HEK293 (cell line): ENCODE measurements at regions not wholly inside any gene's neighbourhood (a gene's known extent, or its start where the extent isn't known, plus 50 kb on each side); places are given as distances from the start of the nearest gene placed in this dataset.

Experiments used
- CTCF ChIA-PET: fragments of 350-600 bp; formaldehyde crosslinking; extraction: SDS; loops from one replicate; lab custom pipeline; 2021; ENCODE audit warnings: antibody characterized with exemption; lab: Yijun Ruan, JAX
- POLR2A ChIA-PET: fragments of 300-600 bp; formaldehyde crosslinking; extraction: SDS; loops from one replicate; lab custom pipeline; 2020; ENCODE audit warnings: antibody characterized with exemption, inconsistent platforms; lab: Yijun Ruan, JAX
- H3K27ac ChIP-seq: fragments of 200-500 bp; sonication (Bioruptor generic); 2 replicates; pipeline ENCODE4 v1.5.1; 2014; ENCODE audit warnings: low read depth, low read length, control low read depth, inconsistent platforms; ENCODE audit errors: extremely low read depth
- H3K36me3 ChIP-seq, 2 experiments: fragments of 200-500 bp in 1 of 2; sonication (Bioruptor generic) in 1 of 2; 1 replicate in 1 of 2; 2 replicates in 1 of 2; pipeline ENCODE4 v1.5.1; 2014 to 2017; ENCODE audit warnings: inconsistent platforms in 2 of 2, low read length in 2 of 2; ENCODE audit not compliant: control insufficient read depth in 2 of 2, insufficient read depth in 1 of 2
- H3K4me1 ChIP-seq: fragments of 200-500 bp; sonication (Bioruptor generic); 2 replicates; pipeline ENCODE4 v1.5.1; 2014; ENCODE audit warnings: mild to moderate bottlenecking, low read length, inconsistent platforms; ENCODE audit not compliant: control insufficient read depth, insufficient read depth
- H3K4me3 ChIP-seq: 2 replicates; pipeline ENCODE4 v1.5.1; 2011; ENCODE audit warnings: low read depth, mild to moderate bottlenecking, control low read depth, low read length, moderate library complexity
- H3K9me3 ChIP-seq: fragments of 200-500 bp; sonication (Bioruptor generic); 2 replicates; pipeline ENCODE4 v1.5.1; 2014; ENCODE audit warnings: low read depth, low read length, inconsistent platforms; ENCODE audit not compliant: control insufficient read depth, insufficient read depth
- PRDM1 ChIP-seq: fragments of 450-650 bp; formaldehyde crosslinking; IDR thresholded peaks from 2 replicates; pipeline ENCODE4; 2016; ENCODE audit warnings: missing biosample characterization, missing genetic modification characterization
- SCRT1 ChIP-seq: fragments of 450-650 bp; formaldehyde crosslinking; IDR thresholded peaks from 2 replicates; pipeline ENCODE4 v1.5.1; 2016; ENCODE audit warnings: missing biosample characterization, missing genetic modification characterization, borderline replicate concordance
- SP3 ChIP-seq: fragments of 450-650 bp; formaldehyde crosslinking; IDR thresholded peaks from 2 replicates; pipeline ENCODE4 v1.5.1; 2016; ENCODE audit warnings: missing biosample characterization, missing genetic modification characterization
- YY1 ChIP-seq: fragments of 450-650 bp; formaldehyde crosslinking; IDR thresholded peaks from 2 replicates; pipeline ENCODE4 v1.5.1; 2018; ENCODE audit warnings: missing biosample characterization, missing genetic modification characterization
- ZBTB17 ChIP-seq: fragments of 450-650 bp; formaldehyde crosslinking; IDR thresholded peaks from 2 replicates; pipeline ENCODE4 v1.5.1; 2016; ENCODE audit warnings: missing biosample characterization, missing genetic modification characterization
- ZFHX2 ChIP-seq: fragments of 450-650 bp; formaldehyde crosslinking; conservative IDR thresholded peaks from 2 replicates; pipeline ENCODE4 v1.5.1; 2016; ENCODE audit warnings: missing biosample characterization, missing genetic modification characterization
- ZNF18 ChIP-seq: fragments of 450-650 bp; formaldehyde crosslinking; IDR thresholded peaks from 2 replicates; pipeline ENCODE4 v1.5.1; 2016; ENCODE audit warnings: missing biosample characterization, missing genetic modification characterization
- ZNF510 ChIP-seq: fragments of 450-650 bp; formaldehyde crosslinking; IDR thresholded peaks from 2 replicates; pipeline ENCODE4 v1.5.1; 2018; ENCODE audit warnings: mild to moderate bottlenecking, missing genetic modification characterization, missing biosample characterization; ENCODE audit not compliant: insufficient replicate concordance
- ZNF521 ChIP-seq: fragments of 450-650 bp; formaldehyde crosslinking; IDR thresholded peaks from 2 replicates; pipeline ENCODE4 v1.5.1; 2017; ENCODE audit warnings: missing biosample characterization, mild to moderate bottlenecking, missing genetic modification characterization
- ZNF544 ChIP-seq: fragments of 450-650 bp; formaldehyde crosslinking; IDR thresholded peaks from 2 replicates; pipeline ENCODE4 v1.5.0; 2017; ENCODE audit warnings: missing biosample characterization, missing genetic modification characterization
- ZNF626 ChIP-seq: fragments of 450-650 bp; sonication (Bioruptor Pico); formaldehyde crosslinking; IDR thresholded peaks from 2 replicates; pipeline ENCODE4 v1.5.1; 2018; ENCODE audit warnings: missing biosample characterization, missing genetic modification characterization, inconsistent platforms
- ZNF654 ChIP-seq: fragments of 450-650 bp; formaldehyde crosslinking; IDR thresholded peaks from 2 replicates; pipeline ENCODE4 v1.5.1; 2016; ENCODE audit warnings: low read depth, missing biosample characterization, missing genetic modification characterization
- ZNF664 ChIP-seq: fragments of 450-650 bp; formaldehyde crosslinking; IDR thresholded peaks from 2 replicates; pipeline ENCODE4 v1.5.1; 2016; ENCODE audit warnings: missing biosample characterization, missing genetic modification characterization
- ZNF747 ChIP-seq: fragments of 450-650 bp; formaldehyde crosslinking; IDR thresholded peaks from 2 replicates; pipeline ENCODE4 v1.5.1; 2016; ENCODE audit warnings: missing biosample characterization, missing genetic modification characterization
- ZNF776 ChIP-seq: fragments of 450-650 bp; formaldehyde crosslinking; IDR thresholded peaks from 2 replicates; pipeline ENCODE4 v1.5.0; 2017; ENCODE audit warnings: missing biosample characterization, missing genetic modification characterization, borderline replicate concordance
- ZNF791 ChIP-seq: fragments of 450-650 bp; formaldehyde crosslinking; IDR thresholded peaks from 2 replicates; pipeline ENCODE4 v1.5.1; 2016; ENCODE audit warnings: missing biosample characterization, missing genetic modification characterization
- ZSCAN4 ChIP-seq: fragments of 450-650 bp; formaldehyde crosslinking; IDR thresholded peaks from 2 replicates; pipeline ENCODE4 v1.5.1; 2017; ENCODE audit warnings: missing biosample characterization, missing genetic modification characterization
- TF ChIP-seq, protein P1 (sequence below): fragments of 450-650 bp; formaldehyde crosslinking; IDR thresholded peaks from 2 replicates; pipeline ENCODE4 v1.5.1; 2016; ENCODE audit warnings: missing biosample characterization, missing genetic modification characterization
- TF ChIP-seq, protein P2 (sequence below): fragments of 450-650 bp; formaldehyde crosslinking; IDR thresholded peaks from 2 replicates; pipeline ENCODE4 v1.5.1; 2016; ENCODE audit warnings: missing biosample characterization, missing genetic modification characterization
- TF ChIP-seq, protein P3 (sequence below): fragments of 450-650 bp; IDR thresholded peaks from 2 replicates; pipeline ENCODE4 v1.5.1; 2018; ENCODE audit warnings: missing biosample characterization, mild to moderate bottlenecking, missing genetic modification characterization

- TF ChIP-seq, protein P1, sequence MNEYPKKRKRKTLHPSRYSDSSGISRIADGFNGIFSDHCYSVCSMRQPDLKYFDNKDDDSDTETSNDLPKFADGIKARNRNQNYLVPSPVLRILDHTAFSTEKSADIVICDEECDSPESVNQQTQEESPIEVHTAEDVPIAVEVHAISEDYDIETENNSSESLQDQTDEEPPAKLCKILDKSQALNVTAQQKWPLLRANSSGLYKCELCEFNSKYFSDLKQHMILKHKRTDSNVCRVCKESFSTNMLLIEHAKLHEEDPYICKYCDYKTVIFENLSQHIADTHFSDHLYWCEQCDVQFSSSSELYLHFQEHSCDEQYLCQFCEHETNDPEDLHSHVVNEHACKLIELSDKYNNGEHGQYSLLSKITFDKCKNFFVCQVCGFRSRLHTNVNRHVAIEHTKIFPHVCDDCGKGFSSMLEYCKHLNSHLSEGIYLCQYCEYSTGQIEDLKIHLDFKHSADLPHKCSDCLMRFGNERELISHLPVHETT (tag by site-specific recombination) = no peak
- TF ChIP-seq ZNF18 (tag by site-specific recombination) = no peak
- no peak for TF ChIP-seq ZFHX2
- TF ChIP-seq ZNF521 (tag by site-specific recombination) = no peak
- no peak for TF ChIP-seq ZNF510
- TF ChIP-seq, protein P2, sequence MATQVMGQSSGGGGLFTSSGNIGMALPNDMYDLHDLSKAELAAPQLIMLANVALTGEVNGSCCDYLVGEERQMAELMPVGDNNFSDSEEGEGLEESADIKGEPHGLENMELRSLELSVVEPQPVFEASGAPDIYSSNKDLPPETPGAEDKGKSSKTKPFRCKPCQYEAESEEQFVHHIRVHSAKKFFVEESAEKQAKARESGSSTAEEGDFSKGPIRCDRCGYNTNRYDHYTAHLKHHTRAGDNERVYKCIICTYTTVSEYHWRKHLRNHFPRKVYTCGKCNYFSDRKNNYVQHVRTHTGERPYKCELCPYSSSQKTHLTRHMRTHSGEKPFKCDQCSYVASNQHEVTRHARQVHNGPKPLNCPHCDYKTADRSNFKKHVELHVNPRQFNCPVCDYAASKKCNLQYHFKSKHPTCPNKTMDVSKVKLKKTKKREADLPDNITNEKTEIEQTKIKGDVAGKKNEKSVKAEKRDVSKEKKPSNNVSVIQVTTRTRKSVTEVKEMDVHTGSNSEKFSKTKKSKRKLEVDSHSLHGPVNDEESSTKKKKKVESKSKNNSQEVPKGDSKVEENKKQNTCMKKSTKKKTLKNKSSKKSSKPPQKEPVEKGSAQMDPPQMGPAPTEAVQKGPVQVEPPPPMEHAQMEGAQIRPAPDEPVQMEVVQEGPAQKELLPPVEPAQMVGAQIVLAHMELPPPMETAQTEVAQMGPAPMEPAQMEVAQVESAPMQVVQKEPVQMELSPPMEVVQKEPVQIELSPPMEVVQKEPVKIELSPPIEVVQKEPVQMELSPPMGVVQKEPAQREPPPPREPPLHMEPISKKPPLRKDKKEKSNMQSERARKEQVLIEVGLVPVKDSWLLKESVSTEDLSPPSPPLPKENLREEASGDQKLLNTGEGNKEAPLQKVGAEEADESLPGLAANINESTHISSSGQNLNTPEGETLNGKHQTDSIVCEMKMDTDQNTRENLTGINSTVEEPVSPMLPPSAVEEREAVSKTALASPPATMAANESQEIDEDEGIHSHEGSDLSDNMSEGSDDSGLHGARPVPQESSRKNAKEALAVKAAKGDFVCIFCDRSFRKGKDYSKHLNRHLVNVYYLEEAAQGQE (tag by site-specific recombination) = no peak
- TF ChIP-seq, all 188 proteins: peak for 0
Measured at GRCh38 chr3:106534206-106534605, 665.4 kb upstream of the CBLB start (continued).

DNA sequence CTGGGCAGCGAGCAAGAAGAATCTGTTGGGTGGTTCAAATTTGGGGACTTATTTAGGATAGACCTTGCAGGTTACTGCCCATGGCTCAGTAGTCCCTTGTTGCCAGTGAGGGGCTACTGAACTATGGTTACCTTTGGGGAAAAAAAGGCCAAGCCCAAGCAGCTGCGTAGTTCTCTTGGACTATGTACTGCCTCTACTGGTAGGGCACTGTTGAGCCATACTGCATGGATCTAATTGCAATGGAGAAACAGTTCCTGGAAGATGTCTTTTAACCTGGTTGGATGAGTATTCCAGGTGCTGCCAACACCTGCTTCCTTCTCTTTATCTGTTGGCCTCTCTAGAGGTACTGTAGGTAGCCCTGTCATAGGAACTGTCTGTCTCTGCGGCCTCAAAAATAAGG, 671.9 kb upstream of the CBLB start:
- ChIA-PET CTCF (interaction anchor here (0.6 kb wide), 1 partner anchor 1823 kb away, joined by 3 read pairs; no protein-coding TSS in a partner anchor), POLR2A (no interaction called here)
- no peaks in the 10 kb centered on the region for H3K36me3 ChIP-seq
- H3K4me3 ChIP-seq = no peak overlapping the region
- H3K9me3 ChIP-seq = no peaks in the 10 kb centered on the region
- TF ChIP-seq ZNF544 (tag by site-specific recombination) (no peak), ZNF664 (no peak), YY1 (tag by site-specific recombination) (no peak), ZNF626 (no peak), SP3 (tag by site-specific recombination) (no peak), ZNF791 (tag by site-specific recombination) (no peak), PRDM1 (tag by site-specific recombination) (no peak), ZNF654 (tag by site-specific recombination) (no peak), ZSCAN4 (no peak), ZNF776 (no peak), ZNF747 (no peak), SCRT1 (tag by site-specific recombination) (no peak), ZBTB17 (tag by site-specific recombination) (no peak), ZFHX2 (no peak)
- TF ChIP-seq, protein P3, sequence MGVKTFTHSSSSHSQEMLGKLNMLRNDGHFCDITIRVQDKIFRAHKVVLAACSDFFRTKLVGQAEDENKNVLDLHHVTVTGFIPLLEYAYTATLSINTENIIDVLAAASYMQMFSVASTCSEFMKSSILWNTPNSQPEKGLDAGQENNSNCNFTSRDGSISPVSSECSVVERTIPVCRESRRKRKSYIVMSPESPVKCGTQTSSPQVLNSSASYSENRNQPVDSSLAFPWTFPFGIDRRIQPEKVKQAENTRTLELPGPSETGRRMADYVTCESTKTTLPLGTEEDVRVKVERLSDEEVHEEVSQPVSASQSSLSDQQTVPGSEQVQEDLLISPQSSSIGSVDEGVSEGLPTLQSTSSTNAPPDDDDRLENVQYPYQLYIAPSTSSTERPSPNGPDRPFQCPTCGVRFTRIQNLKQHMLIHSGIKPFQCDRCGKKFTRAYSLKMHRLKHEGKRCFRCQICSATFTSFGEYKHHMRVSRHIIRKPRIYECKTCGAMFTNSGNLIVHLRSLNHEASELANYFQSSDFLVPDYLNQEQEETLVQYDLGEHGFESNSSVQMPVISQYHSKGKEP = no peak
- no peak overlapping the region for H3K27ac ChIP-seq
- H3K4me1 ChIP-seq = no peaks in the 10 kb centered on the region
